Urothelium cell line (cell line): ENCODE measurements at regions not wholly inside any gene's neighbourhood (a gene's known extent, or its start where the extent isn't known, plus 50 kb on each side); places are given as distances from the start of the nearest gene placed in this dataset.

Experiments
- DNase-seq: peaks from one replicate; pipeline ENCODE4 v3.0.0; 2011; ENCODE audit warnings: low spot score, mixed read lengths
- FAIRE-seq: peaks from 2 replicates; lab custom pipeline; 2011; peaks lifted over from hg19 to GRCh38; lab: Jason Lieb, UNC

DNA sequence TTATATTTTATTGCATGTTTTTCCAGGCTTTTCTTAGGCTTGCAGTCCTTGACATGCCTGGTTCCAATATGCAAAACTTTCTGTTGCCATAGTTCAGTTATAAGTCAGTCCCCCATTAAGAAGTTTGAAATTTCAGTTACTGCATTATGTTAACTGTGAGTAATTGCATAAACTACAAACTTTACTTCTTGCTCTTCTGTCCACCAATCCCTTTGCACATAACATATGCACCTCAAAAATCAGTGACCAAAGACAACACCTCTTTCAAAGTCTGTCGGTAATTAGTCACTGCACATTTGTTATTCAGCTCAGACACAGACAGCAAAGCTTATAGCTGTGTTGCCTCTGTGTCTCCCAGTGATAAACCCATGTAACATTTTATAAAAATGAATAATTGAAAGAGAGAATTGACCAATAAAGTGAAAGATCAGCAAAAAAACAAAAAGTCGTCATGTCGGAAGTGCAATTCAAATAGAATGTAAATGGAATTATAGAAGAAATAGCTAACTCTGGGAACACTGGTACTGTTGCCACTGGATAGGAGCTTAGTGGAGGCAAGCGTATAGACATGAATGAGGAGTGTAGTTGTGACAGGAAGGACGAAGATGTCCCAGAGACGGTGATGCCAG lies 50.3 kb upstream of the BTBD3 start:
- no peak for FAIRE-seq
- no peak for DNase-seq
